HG02973 (cell line): ENCODE measurements at regions not wholly inside any gene's neighbourhood (a gene's known extent, or its start where the extent isn't known, plus 50 kb on each side); places are given as distances from the start of the nearest gene placed in this dataset.
A peak's percentile ranks its signal among the peaks of the same experiment; 100 is the strongest.

Experiments
- ATAC-seq: cut with Tn5 transposase; IDR thresholded peaks from one replicate; pipeline ENCODE4 v1.9.1; 2021; ENCODE audit warnings: moderate library complexity; ENCODE audit not compliant: unreplicated experiment

DNA sequence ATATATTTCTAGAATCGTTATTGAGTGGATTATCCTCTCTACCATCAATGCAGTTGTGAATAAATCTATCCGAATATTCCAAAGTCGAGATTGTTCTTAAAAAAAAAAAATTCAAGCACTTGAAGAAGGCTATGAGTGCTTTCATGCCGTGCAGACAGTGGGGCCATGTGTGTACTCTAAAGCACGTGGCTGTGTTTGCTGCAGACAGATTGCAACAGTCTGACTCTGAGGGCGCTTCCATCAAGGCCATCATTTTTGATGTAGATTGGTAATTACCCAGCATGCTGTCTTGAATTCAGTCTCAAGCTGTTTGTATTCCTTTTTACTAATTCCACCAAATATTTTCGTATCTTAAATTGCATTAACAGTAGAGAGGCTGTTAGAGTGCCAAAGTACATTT lies 325.9 kb upstream of the LINC00305 start:
- no peak for ATAC-seq

DNA sequence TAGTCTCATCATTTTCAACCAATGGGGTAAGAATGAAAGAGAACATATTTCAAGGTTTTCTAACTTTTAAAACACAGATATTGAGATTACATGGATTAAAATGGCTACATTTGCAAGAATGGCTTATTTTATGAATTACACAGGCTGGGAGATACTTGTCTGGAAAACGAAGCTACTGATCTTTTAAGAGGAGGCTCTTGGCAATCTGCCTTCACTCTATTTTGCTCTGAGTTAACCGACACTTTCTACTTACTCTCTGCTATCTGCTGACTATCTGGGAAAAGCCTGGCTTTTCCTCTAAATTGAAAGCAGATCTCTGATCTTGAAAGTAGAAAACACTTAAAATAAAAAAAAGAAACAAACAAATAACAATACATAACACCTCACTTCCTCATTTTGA lies 325.4 kb upstream of the LINC00305 start:
- ATAC-seq: no peak

DNA sequence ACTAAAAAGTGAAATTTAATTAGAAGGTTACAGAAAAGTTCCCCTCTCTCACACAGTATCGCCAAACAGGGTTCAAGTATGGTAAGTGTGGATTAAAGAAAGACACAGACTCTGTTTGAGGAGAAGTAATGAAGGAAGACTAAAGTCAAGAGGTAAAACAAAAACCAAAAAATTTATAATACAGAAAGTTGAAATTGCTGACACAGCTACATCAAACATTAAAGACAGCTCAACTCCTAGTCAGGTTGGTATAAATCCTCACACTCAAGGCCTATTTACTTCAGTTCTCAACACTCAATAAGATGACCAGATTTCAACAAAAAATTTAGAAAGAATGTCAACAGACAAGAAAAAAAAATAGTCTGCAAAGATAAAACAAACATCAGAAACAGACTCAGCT lies 300.5 kb upstream of the LINC00305 start:
- ATAC-seq: no peak

DNA sequence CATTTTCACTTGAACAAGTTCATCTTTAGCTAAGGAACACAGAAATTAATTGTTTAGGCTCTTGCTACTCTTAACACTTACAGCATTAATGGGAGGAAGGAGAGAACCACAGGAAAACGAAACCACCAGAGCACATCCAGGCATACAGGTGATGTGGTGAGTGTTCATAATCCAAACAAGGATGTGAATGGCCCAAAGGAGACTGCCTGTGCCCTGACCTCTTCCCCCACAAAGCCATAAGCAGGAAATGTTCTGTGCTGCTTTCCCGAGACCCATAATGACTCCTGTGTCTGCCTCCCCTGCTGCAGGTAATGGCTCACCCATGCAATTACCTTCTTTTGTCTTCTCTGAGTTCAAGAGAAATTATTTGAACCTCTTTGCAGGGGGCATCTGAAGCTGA lies 295.9 kb upstream of the LINC00305 start:
- no peak for ATAC-seq

DNA sequence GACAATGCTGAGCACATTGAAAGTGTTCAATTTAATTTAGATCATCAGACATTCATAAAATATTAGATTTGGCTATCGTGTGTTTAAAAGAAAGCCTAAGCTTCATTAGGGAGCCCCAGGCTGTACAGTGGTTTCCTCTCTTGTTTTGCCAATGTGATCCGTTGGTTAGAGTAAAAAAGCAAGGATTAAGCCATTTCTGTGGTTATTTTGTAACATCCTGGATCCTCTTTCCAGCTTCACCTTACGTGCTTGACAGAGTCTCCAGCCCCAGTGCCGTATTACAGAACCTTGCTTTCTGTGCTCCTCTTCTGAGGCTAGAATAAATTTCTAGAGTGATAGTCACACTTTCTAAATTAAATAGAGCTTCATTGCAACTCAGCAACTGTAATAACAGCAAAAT lies 289.3 kb upstream of the LINC00305 start:
- ATAC-seq: no peak

DNA sequence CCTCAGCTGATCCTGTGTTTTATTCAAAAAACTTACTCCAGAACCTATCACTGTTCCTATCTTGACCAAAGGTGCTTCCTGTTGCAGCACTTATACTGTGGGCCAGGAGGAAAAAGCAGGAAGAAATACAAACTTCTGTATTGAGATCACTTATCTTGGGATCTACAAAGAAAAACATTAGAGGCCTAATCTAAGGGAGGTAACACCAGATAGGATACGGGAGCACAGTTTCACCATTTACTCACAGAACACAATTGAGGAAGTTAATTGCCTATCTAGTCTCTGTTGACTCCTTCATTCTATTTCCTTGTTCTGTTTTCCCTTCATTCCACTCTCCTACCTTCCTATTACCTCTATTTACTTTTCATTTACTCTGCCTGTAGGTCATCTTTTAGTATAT lies 287.2 kb upstream of the LINC00305 start:
- ATAC-seq: no peak

DNA sequence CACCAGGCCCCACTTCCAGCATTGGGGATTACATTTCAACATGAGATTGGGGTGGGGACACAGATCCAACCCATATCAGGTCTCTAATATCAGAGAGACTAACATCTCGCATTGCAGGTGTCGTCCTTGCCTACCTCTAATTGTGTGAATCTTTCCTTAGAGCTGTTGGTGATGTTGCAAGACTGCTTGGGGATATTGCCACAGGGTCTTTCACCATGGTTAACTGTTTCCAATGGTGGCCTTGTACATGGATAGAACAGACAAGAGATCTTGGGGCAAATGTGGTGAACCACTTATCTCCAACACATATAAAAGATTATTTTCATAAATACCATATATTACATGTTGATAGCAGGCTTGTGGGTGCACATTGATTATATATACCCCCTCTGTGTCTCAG lies 270.3 kb upstream of the LINC00305 start:
- no peak for ATAC-seq

DNA sequence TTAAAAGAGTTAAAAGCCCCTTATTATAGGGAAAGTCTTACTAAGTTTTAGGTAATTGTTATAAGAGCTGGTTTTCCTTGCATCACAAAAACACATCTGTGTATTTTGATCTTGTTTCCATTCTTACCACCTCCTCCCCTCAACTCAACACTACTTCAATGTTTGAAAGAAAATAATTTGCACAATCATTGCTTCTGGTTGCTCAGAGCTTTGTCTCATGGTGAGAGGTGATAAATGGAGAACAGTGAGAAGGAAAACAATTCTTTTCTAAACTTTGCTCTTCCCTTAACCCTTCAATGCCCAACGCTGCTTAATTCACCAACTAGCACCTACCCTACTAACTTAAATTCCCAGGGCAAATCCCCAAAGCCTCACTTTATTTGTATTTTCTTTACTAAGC lies 268.1 kb upstream of the LINC00305 start:
- ATAC-seq: no peak

DNA sequence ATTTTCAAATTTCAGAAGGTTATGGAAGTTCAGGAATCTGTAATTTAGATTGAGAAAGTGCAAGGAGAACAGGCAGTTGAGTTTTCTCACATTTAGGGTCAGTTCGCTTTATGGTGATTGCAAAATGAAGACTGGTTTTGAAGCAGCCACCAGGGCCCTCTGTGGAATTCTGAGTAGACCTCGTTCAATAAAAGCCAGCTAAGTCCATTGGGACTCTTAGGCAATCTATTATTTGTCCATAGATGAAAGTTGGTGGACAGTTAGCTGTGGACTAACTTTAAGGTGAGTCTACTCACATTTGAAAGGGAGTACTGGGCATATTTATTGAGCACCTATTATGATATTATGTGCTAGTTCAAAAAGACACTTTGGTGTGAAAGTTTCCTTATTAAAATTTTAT lies 266.3 kb upstream of the LINC00305 start:
- no peak for ATAC-seq

DNA sequence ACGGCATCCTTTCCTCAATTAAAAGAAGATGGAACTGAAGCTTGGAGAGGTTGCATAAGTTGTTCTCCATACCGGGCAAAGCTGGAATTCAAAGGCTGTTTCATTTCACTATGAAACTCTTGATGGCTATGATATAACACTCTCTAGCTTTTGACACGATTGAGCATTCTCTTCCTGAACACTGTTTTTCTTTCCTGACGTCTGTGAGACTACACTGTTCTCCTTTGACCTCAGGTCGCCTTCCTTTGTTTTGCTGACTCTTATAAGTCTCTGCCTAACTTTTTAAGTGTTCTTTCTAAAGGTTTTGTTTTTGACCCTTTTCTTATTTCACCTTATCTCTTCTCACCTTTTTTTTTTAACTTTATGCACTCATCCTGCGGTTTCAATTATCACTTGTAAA lies 261.8 kb upstream of the LINC00305 start:
- no peak for ATAC-seq

DNA sequence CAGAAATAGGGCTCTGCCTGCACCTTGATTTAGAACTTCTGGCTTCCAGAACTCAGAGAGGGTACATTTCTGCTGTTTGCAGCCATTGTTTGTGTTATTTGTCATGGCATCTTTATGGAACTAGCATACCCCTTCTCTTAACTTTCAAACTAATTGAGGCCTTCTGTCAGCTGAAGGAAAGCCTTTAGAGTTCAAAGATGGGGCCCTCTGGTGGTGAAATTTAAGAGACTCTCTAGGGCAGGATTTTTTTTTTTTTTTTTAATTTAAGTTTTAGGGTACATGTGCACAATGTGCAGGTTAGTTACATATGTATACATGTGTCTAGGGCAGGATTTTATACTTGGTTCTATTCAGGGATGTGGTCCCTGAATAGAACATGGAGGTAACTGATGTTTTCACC lies 260.6 kb upstream of the LINC00305 start:
- peak; percentile 62 for ATAC-seq

DNA sequence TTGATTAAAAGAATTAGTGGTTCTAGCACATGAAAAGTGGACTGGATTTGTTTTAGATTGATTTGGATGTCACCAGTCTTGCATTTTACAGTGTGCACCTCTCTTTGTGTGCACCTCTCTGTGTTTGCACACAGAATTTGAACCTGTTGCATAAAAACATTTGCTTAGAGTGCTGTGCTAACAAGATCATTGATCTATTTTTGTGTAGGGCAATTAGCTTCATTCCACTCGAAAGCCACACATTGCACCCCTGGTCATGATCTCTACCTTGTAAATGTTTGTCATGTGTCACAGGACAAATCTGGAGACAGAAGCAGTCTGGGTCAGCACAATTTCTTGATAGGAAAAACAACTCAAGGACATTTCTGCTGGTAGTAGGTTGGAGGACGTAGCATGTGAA lies 258.7 kb upstream of the LINC00305 start:
- ATAC-seq: no peak

DNA sequence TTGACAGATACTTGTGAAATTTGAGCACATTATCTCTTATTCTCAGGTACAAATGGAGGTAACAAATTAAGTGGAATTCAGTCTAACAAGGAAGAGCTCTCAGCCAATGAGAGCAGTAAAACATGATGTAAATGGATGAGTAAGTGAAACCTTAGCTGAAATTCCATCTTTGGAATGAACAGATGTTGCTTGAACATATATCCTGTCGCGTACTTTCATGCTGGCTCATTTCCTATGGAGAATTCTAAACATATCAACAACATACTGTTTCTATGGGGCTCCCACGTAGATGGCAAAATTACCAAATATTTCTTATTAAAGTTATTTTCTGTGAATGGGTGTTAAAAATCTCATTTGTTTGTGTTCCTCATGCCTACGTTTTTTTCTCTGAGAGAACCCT lies 256.3 kb upstream of the LINC00305 start:
- ATAC-seq: no peak

DNA sequence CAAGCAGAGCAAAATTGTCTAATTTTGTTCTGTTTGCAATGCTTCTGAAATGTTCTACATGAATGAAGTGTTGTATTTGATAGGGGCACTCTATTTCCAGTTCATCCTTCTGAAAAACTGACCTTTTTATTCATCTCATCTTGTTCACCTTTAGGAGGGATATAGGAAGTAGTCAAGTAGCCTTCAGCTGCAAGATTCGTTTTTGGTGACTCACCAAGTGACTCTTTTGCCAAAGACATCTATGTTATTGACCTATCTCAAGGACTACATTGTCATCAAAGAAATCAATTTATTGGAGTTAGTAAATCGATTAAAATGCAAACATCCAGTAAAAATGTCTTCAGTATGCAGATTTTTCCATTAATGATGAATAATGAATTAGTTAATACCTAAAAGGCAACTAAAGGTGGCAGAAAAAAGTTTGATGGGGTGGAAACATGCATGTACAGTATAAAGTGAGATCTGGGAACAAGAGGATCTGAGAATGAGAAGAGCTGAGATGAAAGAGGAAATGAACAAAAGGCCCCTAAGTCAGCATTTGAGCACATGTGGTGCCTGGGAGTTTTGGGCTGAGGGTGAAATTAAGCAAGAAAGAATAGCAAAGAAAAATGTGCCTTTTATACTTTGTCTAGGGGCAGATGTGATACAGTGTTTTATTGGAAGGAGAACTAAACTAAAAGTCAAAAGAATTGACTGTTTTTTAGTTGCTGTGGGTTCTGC lies 255.1 kb upstream of the LINC00305 start:
- peak; percentile 78 for ATAC-seq

DNA sequence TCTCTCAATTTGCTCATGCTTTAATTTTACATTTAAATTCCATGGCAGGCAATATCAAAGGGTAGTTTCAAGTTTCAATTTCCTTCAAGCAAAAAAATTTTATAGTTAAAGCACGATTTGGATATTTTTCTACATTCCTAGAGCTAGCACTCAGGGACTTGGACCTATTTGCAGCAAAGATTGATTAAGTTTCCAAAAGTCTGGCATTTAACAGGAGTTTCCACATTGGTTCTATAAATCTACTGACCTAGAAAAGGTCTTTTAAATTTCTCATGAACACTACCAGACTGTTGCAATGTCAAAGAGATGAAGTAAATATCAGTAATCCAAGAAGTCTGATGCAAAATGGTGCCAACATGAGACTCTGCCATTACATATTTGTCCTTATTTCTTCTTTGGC lies 253.7 kb upstream of the LINC00305 start:
- ATAC-seq: no peak

DNA sequence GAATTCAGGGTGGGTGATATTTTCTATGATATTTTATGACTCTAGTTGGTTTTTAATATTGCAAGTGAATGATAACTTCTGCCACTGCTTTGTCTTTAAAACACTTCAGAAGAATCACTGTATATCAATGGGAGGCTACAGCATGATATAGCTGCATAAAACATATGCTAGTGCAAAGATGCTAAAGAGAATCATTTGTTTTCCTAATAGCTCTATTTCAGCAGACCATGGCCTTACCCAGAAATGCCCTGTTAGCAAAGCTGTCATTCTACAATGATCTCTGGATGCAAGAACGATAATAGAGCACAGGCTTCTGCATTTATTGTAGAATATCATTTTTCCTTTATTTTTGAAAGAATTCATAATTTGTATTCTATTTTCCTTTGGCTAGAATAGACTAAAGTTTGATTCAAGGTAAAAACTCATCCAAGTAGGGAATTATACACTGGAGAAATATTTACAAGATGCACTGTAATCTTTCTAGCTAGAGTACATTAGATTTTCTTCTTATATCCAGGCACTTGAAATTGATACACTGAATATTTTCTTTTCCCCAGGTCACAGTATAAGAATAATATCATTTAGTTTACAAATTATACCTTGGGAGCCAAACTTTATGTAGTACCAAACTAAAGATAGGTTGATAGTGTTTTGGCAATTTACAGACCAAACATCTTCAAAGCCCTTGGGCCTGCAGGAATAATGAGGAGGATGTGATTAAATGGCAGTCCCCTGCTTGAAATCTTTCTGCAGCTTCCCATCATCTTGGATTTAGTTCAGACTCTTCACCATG lies 252.6 kb upstream of the LINC00305 start:
- no peak for ATAC-seq

DNA sequence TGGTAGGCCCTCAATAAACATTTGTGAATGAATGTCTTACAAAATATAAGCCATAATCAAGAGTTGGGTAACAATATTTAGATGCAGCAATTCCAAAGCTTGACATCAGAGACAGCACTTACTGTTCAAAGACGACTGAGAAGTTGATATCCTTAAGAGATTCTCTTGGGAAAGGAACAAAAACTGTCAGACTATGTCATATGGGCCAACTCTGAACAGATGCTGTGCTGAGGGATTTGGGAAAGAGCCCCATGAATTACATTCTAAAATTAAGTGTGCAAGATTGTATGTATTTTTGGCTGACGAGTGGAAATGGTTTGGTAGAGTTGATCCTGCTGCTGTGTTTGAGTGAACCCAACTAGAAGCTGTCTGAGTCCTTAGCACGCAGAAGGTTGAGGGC lies 250.7 kb upstream of the LINC00305 start:
- no peak for ATAC-seq

DNA sequence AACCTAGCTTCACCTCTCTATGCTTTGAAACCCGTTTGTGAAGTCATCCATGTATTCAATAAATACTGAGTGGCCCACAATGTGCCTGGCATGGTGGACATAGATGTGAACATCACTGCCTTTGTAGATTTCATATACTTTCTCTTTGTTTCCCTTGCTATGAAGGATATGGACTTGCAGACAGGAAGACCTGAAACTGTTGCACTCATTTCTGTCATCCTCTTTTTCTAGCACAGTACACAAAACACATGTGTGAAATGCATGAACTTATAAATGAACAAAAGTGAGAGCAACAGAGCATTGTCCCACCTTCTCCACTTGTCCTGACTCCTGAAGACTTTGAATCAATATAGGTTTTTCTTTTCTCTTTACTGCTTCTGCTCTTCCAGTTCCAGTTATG lies 249.4 kb upstream of the LINC00305 start:
- no peak for ATAC-seq

DNA sequence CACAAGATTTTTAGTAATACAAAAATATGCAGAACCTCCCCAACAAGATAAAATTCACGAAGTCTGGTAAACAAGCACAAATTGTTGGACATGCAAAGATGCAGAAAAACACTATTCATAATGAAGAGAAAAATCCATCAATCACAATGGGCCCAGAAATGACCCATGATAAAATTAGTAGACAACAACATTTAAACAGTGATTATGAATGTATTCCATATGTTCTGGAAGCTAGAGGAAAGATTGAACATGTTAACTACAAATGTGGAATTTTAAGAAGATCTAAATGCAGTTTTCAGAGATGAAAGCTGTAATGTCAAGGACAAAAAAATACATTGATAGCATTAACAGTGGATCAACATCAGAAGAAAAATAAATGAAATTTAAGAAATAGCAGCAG lies 243.3 kb upstream of the LINC00305 start:
- ATAC-seq: no peak

DNA sequence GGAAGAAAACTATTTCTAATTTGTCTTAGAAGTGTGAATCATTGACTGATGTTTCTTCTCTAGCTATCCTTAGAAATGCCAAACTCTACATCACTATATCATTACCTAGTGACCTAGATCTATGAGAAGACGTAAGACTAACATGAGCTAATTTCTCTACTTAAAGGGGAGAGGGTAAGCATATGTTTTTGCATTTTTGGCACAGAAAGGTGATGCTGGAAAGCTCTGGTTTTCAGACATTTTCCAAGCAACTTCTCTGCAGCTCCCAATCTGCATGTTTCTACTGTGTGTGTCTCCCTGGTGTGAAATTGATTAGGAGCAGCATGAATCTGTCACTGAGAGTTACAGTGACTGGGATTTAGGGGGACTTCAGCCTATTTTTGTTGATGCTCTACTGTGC lies 235.2 kb upstream of the LINC00305 start:
- ATAC-seq: no peak

DNA sequence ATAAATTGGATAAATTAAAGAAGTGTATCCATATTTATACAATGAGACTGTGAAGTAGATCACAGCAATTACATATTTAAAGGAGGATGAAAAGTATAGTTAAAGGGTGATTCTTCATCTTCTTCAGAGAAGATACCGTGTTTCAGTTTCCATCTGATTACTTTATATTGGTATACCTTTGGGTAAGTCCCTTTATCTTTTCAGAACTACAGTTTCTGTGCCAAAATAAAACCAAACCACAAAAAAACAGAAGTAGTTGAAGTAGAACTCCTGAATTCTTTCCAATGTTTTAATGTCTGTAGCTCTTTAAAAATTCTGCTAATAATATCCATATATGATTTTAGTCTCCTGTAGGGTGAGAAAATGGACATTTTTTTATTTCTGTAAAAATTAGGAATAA lies 231.2 kb upstream of the LINC00305 start:
- peak; percentile 99 for ATAC-seq

DNA sequence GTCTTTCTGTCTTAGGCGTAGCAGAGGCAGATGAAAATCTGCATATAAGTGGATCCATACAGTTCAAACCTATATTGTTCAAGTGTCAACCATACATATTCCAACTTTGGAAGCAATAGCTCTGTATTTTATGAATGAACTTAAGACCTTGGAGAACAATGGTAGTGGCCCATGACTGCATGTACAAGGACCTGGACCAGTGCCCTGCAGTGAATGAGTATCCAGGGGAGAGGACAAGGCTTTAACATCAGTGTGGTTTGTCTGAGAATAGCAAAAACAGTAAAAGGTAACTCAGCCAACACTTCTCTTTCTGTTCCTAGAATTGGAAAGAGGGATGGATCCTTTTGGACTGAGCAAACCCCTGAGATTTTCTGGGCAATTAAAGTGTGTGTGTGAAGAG lies 230.8 kb upstream of the LINC00305 start:
- no peak for ATAC-seq

DNA sequence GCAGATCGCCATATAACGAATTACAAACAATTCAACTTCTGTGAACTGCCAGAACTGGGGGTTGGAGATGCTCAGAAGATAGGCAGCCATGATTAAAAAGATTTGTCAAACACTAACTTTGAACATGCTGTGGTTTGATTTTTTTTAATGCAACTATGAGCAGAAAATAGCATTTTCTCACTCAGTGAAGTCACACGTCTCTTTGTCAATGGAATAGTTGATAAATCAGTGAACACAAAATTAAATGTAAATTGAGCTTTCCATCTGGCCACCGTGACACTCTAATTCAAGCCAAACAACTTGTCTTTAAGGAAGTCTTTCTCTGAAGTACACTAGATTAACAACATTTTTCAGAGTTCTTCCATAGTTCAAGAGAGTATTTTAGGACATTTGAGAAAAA lies 228.6 kb upstream of the LINC00305 start:
- ATAC-seq: no peak
